HEK293T (cell line): ENCODE measurements at regions not wholly inside any gene's neighbourhood (a gene's known extent, or its start where the extent isn't known, plus 50 kb on each side); places are given as distances from the start of the nearest gene placed in this dataset.

Source experiments
- ARNT ChIP-seq: fragments of 450-650 bp; IDR thresholded peaks from 2 replicates; pipeline ENCODE4 v1.6.1; 2017; ENCODE audit warnings: mild to moderate bottlenecking
- BHLHE40 ChIP-seq: fragments of 450-650 bp; IDR thresholded peaks from 2 replicates; pipeline ENCODE4 v1.6.1; 2016; ENCODE audit warnings: mild to moderate bottlenecking, moderate library complexity, borderline replicate concordance
- FOXK2 ChIP-seq: fragments of 450-650 bp; IDR thresholded peaks from 2 replicates; pipeline ENCODE4 v1.6.1; 2016; ENCODE audit warnings: mild to moderate bottlenecking
- HDGF ChIP-seq: fragments of 450-650 bp; IDR thresholded peaks from 2 replicates; pipeline ENCODE4 v1.6.1; 2017; ENCODE audit warnings: antibody characterized with exemption, borderline replicate concordance
- L3MBTL2 ChIP-seq: fragments of 450-650 bp; conservative IDR thresholded peaks from 2 replicates; pipeline ENCODE4 v1.6.1; 2016; ENCODE audit warnings: mild to moderate bottlenecking
- SP1 ChIP-seq: fragments of 450-650 bp; IDR thresholded peaks from 2 replicates; pipeline ENCODE4 v1.6.1; 2017
- ZNF384 ChIP-seq: fragments of 450-650 bp; IDR thresholded peaks from 2 replicates; pipeline ENCODE4 v1.6.1; 2016

DNA sequence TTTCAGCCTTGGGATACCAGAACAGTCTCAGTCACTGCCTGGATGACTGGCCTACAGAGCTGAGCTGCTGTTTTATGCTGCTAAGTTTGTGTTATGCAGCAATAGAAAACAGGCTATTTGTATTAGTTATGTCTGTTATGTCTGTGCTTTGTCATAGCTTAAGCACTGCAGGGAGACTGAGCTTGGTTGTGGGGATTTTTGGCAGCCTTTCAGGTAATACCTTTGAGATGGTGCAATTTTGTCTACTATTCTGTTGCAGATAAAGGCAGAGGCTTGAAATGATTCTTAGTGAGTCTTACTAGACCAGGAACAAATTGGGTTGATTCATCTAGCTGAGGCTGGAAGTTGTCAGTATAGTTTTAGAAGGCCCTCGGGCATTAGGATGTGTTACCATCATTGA is 201.3 kb upstream of the RBM19 start:
- TF ChIP-seq HDGF: no peak
- TF ChIP-seq SP1: no peak
- TF ChIP-seq BHLHE40: no peak
- TF ChIP-seq ARNT: no peak
- TF ChIP-seq FOXK2: no peak
- no peak for TF ChIP-seq ZNF384
- TF ChIP-seq L3MBTL2: no peak
